Coronary artery (tissue), 2 donors: ENCODE measurements at regions not wholly inside any gene's neighbourhood (a gene's known extent, or its start where the extent isn't known, plus 50 kb on each side); places are given as distances from the start of the nearest gene placed in this dataset.

ENCODE experiments used
- DNase-seq: peaks from one replicate; pipeline ENCODE4 v3.0.0-alpha.2; 2017; ENCODE audit warnings: low spot score
- H3K27ac ChIP-seq, 2 donors: fragments of 200-600 bp; sonication (generic); one replicate each; pipeline ENCODE4 v1.5.1; 2016 to 2019
- H3K4me3 ChIP-seq: fragments of 200-600 bp; sonication (generic); 2 replicates; pipeline ENCODE4 v1.5.1; 2016; ENCODE audit warnings: mild to moderate bottlenecking, moderate library complexity
- CTCF ChIP-seq: fragments of 200-600 bp; sonication (generic); IDR thresholded peaks from one replicate; pipeline ENCODE4 v1.5.1; 2019; ENCODE audit warnings: antibody characterized with exemption

GRCh38 chr6:3651698-3652229, 99.7 kb downstream of the PXDC1 start:
- DNase-seq = no peak
- Histone ChIP-seq H3K27ac (no peak overlapping the region), H3K4me3 (no peak overlapping the region)
- TF ChIP-seq CTCF = no peak

GRCh38 chr6:3650959-3651697, 100.4 kb downstream of the PXDC1 start:
- no peak overlapping the region for H3K4me3 ChIP-seq
- no peak overlapping the region for H3K27ac ChIP-seq
- DNase-seq = no peak
- no peak for TF ChIP-seq CTCF

- no peak for TF ChIP-seq CTCF
Measured at GRCh38 chr6:3650076-3650958, 101.2 kb downstream of the PXDC1 start.

GRCh38 chr6:3648724-3649123, 102.8 kb downstream of the PXDC1 start:
- Histone ChIP-seq H3K4me3 (no peak overlapping the region), H3K27ac (no peak overlapping the region)
- DNase-seq = no peak
- TF ChIP-seq CTCF = no peak

More at GRCh38 chr6:3650076-3650958, 101.2 kb downstream of the PXDC1 start:
- DNase-seq = no peak
- Histone ChIP-seq H3K4me3 (no peak overlapping the region), H3K27ac (no peak overlapping the region)

GRCh38 chr6:3646616-3647362, 104.7 kb downstream of the PXDC1 start:
- DNase-seq = peak; percentile 50
- H3K27ac ChIP-seq = no peak overlapping the region
- H3K4me3 ChIP-seq = no peak overlapping the region
- no peak for TF ChIP-seq CTCF

- H3K27ac ChIP-seq = no peak overlapping the region
- H3K4me3 ChIP-seq = no peak overlapping the region
- no peak for TF ChIP-seq CTCF
- DNase-seq = no peak
Measured at GRCh38 chr6:3644739-3645012, 106.8 kb downstream of the PXDC1 start.
